ENCODE measurements at regions not wholly inside any gene's neighbourhood (a gene's known extent, or its start where the extent isn't known, plus 50 kb on each side); places are given as distances from the start of the nearest gene placed in this dataset.

- POLR2A ChIA-PET, result interaction anchor here (0.8 to 1.1 kb wide), 2 partner anchors 8 to 32 kb away, joined by 3 to 4 read pairs; no protein-coding TSS in a partner anchor
- BruUV-seq (replicated peaks), result no TSS peak
- FAIRE-seq, result no peak
Measured at GRCh38 chr15:70409388-70409787, 311.7 kb upstream of the TLE3 start.

More at GRCh38 chr15:70409388-70409787, 311.7 kb upstream of the TLE3 start:
- Histone ChIP-seq H4K20me1 (replicated peaks; ENCODE audit: control insufficient read depth, insufficient read depth, low read length) (no peaks in the 10 kb centered on the region), H3K4me3 (no peak overlapping the region), H3K27me3 (ENCODE audit: control insufficient read depth in 2 of 2, insufficient read depth in 2 of 2, low read length in 2 of 2) (peaks cover 12 to 42% of the 10 kb centered on the region in 2 experiments; a peak in 4 of 5 replicates), H3K36me3 (ENCODE audit: control insufficient read depth, insufficient read depth, low read length) (no peaks in the 10 kb centered on the region), H3K4me2 (ENCODE audit: insufficient read depth, low read length) (no peak overlapping the region), H3K9me1 (ENCODE audit: control insufficient read depth, insufficient read depth, low read length) (no peaks in the 10 kb centered on the region), H3K9me3 (replicated peaks; ENCODE audit: control insufficient read depth, insufficient read depth, low read depth, low read length) (no peaks in the 10 kb centered on the region), H3K79me2 (ENCODE audit: control insufficient read depth, insufficient read depth, low read length) (no peaks in the 10 kb centered on the region), H3K27ac (ENCODE audit: extremely low read depth, low read depth, low read length) (no peak overlapping the region), H3K9ac (ENCODE audit: insufficient read depth in 1 of 2, low read depth in 2 of 2, low read length in 2 of 2) (no peak overlapping the region), H2AFZ (ENCODE audit: low read depth, low read length) (no peak overlapping the region), H3K4me1 (replicated peaks in 1 of 2; ENCODE audit: control insufficient read depth in 2 of 2, insufficient read depth in 2 of 2, low read length in 2 of 2) (no peaks in the 10 kb centered on the region; a peak in 1 of 5 replicates)
- no peak for DNase-seq (ENCODE audit: extremely low read depth in 1 of 4, low spot score in 3 of 4)
- CTCF ChIA-PET (ENCODE audit: low intra/inter-chr PET ratio), result no interaction called here
- TF ChIP-seq CBFA2T3 (IDR thresholded peaks at IDR 0.05) (no peak), ZKSCAN3 (CRISPR knock-in tag; IDR thresholded peaks at IDR 0.05) (no peak), SIX5 (IDR thresholded peaks at IDR 0.05; ENCODE audit: borderline replicate concordance in 1 of 2, insufficient read depth in 1 of 2, low read depth in 1 of 2, low read length in 2 of 2) (no peak), ZNF586 (CRISPR knock-in tag; conservative IDR thresholded peaks at IDR 0.05) (no peak), EHMT2 (IDR thresholded peaks at IDR 0.05) (no peak), E2F8 (IDR thresholded peaks at IDR 0.05; ENCODE audit: low read depth, partially characterized antibody) (no peak), ZNF316 (IDR thresholded peaks at IDR 0.05) (no peak), ZNF449 (CRISPR knock-in tag; IDR thresholded peaks at IDR 0.05) (no peak), IRF1 (CRISPR knock-in tag; IDR thresholded peaks at IDR 0.05; ENCODE audit: borderline replicate concordance) (no peak), FOXA1 (IDR thresholded peaks at IDR 0.05; ENCODE audit: borderline replicate concordance) (no peak), AFF4 (CRISPR knock-in tag; IDR thresholded peaks at IDR 0.05) (no peak), RFX7 (CRISPR knock-in tag; IDR thresholded peaks at IDR 0.05) (no peak), MEF2A (IDR thresholded peaks at IDR 0.05; ENCODE audit: control insufficient read depth, low read depth, low read length) (no peak)
- ATAC-seq, result no peak
- in situ Hi-C loops (cut with MboI), result no loop called here
- 0% methylated on average over 1 of the region's 1 CpG for WGBS (ENCODE audit: insufficient coverage, low coverage, missing lambda C conversion rate)
- intact Hi-C loops (cut with micrococcal nuclease), result no loop called here
